Ovary (tissue), 3 donors: ENCODE measurements at regions not wholly inside any gene's neighbourhood (a gene's known extent, or its start where the extent isn't known, plus 50 kb on each side); places are given as distances from the start of the nearest gene placed in this dataset.

Source experiments
- POLR2A ChIP-seq: fragments of 450-650 bp; IDR thresholded peaks from one replicate; pipeline ENCODE4 v1.6.1; 2017; ENCODE audit warnings: antibody characterized with exemption, mild to moderate bottlenecking, moderate library complexity
- TF ChIP-seq, protein P1 (sequence below), 3 donors: fragments of 450-650 bp in 2 of 3; fragments of 200-600 bp in 1 of 3; IDR thresholded peaks; one replicate each; pipeline versions ENCODE4 v1.5.1 to v1.8.0; 2016 to 2022; ENCODE audit warnings: antibody characterized with exemption in 3 of 3, mild to moderate bottlenecking in 1 of 3
- donor health status: DM: no; HTN: no; CAD: no.

DNA sequence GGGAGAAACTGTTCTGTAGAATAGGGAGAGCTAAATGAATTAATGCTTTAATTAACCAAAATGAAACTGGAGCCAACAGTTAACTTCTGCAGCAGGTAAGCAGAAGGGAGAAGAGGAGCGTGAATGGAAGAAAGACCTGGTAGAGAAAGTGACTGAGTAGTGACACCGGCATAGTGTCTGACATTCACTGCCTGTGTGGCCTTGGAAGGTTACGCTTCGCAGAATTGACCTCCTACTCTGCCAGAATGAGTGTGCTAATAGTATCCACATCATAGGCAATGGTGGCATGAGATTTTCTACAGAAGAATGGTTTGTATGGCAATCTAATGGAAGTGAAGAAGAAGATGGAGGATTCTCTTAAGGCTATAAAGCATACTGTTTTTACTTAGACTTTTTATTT is 614.4 kb downstream of the CPS1 start:
- TF ChIP-seq POLR2A = no peak
- TF ChIP-seq, protein P1, sequence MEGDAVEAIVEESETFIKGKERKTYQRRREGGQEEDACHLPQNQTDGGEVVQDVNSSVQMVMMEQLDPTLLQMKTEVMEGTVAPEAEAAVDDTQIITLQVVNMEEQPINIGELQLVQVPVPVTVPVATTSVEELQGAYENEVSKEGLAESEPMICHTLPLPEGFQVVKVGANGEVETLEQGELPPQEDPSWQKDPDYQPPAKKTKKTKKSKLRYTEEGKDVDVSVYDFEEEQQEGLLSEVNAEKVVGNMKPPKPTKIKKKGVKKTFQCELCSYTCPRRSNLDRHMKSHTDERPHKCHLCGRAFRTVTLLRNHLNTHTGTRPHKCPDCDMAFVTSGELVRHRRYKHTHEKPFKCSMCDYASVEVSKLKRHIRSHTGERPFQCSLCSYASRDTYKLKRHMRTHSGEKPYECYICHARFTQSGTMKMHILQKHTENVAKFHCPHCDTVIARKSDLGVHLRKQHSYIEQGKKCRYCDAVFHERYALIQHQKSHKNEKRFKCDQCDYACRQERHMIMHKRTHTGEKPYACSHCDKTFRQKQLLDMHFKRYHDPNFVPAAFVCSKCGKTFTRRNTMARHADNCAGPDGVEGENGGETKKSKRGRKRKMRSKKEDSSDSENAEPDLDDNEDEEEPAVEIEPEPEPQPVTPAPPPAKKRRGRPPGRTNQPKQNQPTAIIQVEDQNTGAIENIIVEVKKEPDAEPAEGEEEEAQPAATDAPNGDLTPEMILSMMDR (IDR thresholded peaks at IDR 0.05) = no peak
